ENCODE measurements at regions not wholly inside any gene's neighbourhood (a gene's known extent, or its start where the extent isn't known, plus 50 kb on each side); places are given as distances from the start of the nearest gene placed in this dataset.

- Histone ChIP-seq H3K4me2 (no peak overlapping the region), H3K36me3 (ENCODE audit: insufficient read depth) (no peaks in the 10 kb centered on the region), H3F3A (replicated peaks; ENCODE audit: low read depth) (0 out of 2 replicates have a peak, but pooled peaks cover under 1% of the 10 kb centered on the region), H3K79me2 (replicated peaks; ENCODE audit: insufficient read depth) (no peaks in the 10 kb centered on the region), H3K4me1 (ENCODE audit: insufficient read depth) (peaks cover 10% of the 10 kb centered on the region), H3K27ac (ENCODE audit: low read depth) (no peak overlapping the region), H3K27me3 (ENCODE audit: insufficient read depth) (no peaks in the 10 kb centered on the region), H4K20me1 (replicated peaks; ENCODE audit: insufficient read depth) (no peaks in the 10 kb centered on the region), H2AFZ (no peak overlapping the region), H3K9me2 (ENCODE audit: insufficient read depth) (0 out of 2 replicates have a peak, but pooled peaks cover 4% of the 10 kb centered on the region), H3K4me3 (no peak overlapping the region)
- Mint-ChIP-seq H3K4me3 (no peak overlapping the region), H3K9me3 (peaks cover 21% of the 10 kb centered on the region), H3K27ac (no peak overlapping the region), H3K27me3 (ENCODE audit: insufficient read depth, low read depth, poor library complexity) (peaks cover 4% of the 10 kb centered on the region), H3K4me1 (peaks cover 7% of the 10 kb centered on the region), H3K36me3 (ENCODE audit: low read depth) (peaks cover 44% of the 10 kb centered on the region)
- DNase-seq (ENCODE audit: low spot score): no peak
- no peak for TF ChIP-seq ETS1 (IDR thresholded peaks at IDR 0.05)
- TF ChIP-seq EZH2 (IDR thresholded peaks at IDR 0.05; ENCODE audit: low read depth, unreplicated experiment): no peak
- no peak for TF ChIP-seq ZNF114 (CRISPR knock-in tag; IDR thresholded peaks at IDR 0.05)
- TF ChIP-seq ZNF331 (CRISPR knock-in tag; IDR thresholded peaks at IDR 0.05; ENCODE audit: low read depth): no peak
- no peak for TF ChIP-seq JUNB (IDR thresholded peaks at IDR 0.05; ENCODE audit: unreplicated experiment)
- no peak for TF ChIP-seq CREB1 (CRISPR knock-in tag; IDR thresholded peaks at IDR 0.05; ENCODE audit: low read depth)
- no peak for TF ChIP-seq NANOG (IDR thresholded peaks at IDR 0.05; ENCODE audit: borderline replicate concordance)
- no peak for TF ChIP-seq REST (IDR thresholded peaks at IDR 0.05; ENCODE audit: unreplicated experiment)
- no peak for TF ChIP-seq CTCF (conservative IDR thresholded peaks at IDR 0.05; ENCODE audit: low read depth in 2 of 2)
- TF ChIP-seq ZNF462 (CRISPR knock-in tag; IDR thresholded peaks at IDR 0.05): no peak
- no peak for TF ChIP-seq POLR2AphosphoS5 (IDR thresholded peaks at IDR 0.05; ENCODE audit: low read depth)
- TF ChIP-seq EZH2phosphoT487 (IDR thresholded peaks at IDR 0.05; ENCODE audit: unreplicated experiment): no peak
- TF ChIP-seq STAT1 (IDR thresholded peaks at IDR 0.05; ENCODE audit: unreplicated experiment): no peak
- no peak for ATAC-seq
These were observed 71.7 kb upstream of the SPRY4 start for GRCh38 chr5:142396436-142397038.
